ENCODE measurements at regions not wholly inside any gene's neighbourhood (a gene's known extent, or its start where the extent isn't known, plus 50 kb on each side); places are given as distances from the start of the nearest gene placed in this dataset.

GRCh38 chr4:179503976-179504375 is 2061.7 kb upstream of the AGA start:
- Histone ChIP-seq H4K20me1 (ENCODE audit: insufficient read depth) (no peaks in the 10 kb centered on the region; the same call in 1 of the 2 replicates), H3K4me1 (ENCODE audit: control insufficient read depth in 1 of 2, insufficient read depth in 2 of 2, low read length in 2 of 2) (no peaks in the 10 kb centered on the region), H3K27ac (ENCODE audit: low read depth, low read length) (no peak overlapping the region), H3K4me3 (replicated peaks in 1 of 2; ENCODE audit: low read depth in 1 of 2, low read length in 2 of 2) (no peak overlapping the region), H3K79me2 (ENCODE audit: insufficient read depth, low read length) (no peaks in the 10 kb centered on the region), H3K4me2 (ENCODE audit: low read length) (no peak overlapping the region), H3K9me3 (ENCODE audit: control insufficient read depth in 1 of 2, insufficient read depth in 1 of 2, low read depth in 1 of 2, low read length in 2 of 2) (no peaks in the 10 kb centered on the region), H3K9me2 (ENCODE audit: insufficient read depth) (no peaks in the 10 kb centered on the region), H2AFZ (ENCODE audit: low read depth, low read length, poor library complexity, severe bottlenecking) (no peak overlapping the region), H3K27me3 (ENCODE audit: insufficient read depth, low read length) (no peaks in the 10 kb centered on the region), H3K9ac (ENCODE audit: low read length) (no peak overlapping the region), H3K36me3 (ENCODE audit: control insufficient read depth in 1 of 2, insufficient read depth in 2 of 2, low read length in 2 of 2) (no peaks in the 10 kb centered on the region)
- TF ChIP-seq CTCF (IDR thresholded peaks at IDR 0.05 in 2 of 3, conservative IDR thresholded peaks at IDR 0.05 in 1 of 3; ENCODE audit: borderline replicate concordance in 1 of 3, insufficient read depth in 1 of 3, low read depth in 2 of 3, low read length in 2 of 3) (no peak), EZH2phosphoT487 (IDR thresholded peaks at IDR 0.05; ENCODE audit: borderline replicate concordance) (no peak), CBX3 (IDR thresholded peaks at IDR 0.05; ENCODE audit: low read depth) (no peak), CEBPB (IDR thresholded peaks at IDR 0.05; ENCODE audit: low read depth) (no peak), ZNF274 (IDR thresholded peaks at IDR 0.05; ENCODE audit: low read depth, low read length) (no peak), TCF7L2 (IDR thresholded peaks at IDR 0.05; ENCODE audit: borderline replicate concordance, extremely low read depth, insufficient read depth, insufficient read length) (no peak), REST (IDR thresholded peaks at IDR 0.05; ENCODE audit: low read depth) (no peak), EGR1 (IDR thresholded peaks at IDR 0.05; ENCODE audit: low read depth) (no peak), ZFX (IDR thresholded peaks at IDR 0.05) (no peak), JUND (IDR thresholded peaks at IDR 0.05) (no peak), YY1 (IDR thresholded peaks at IDR 0.05; ENCODE audit: extremely low read depth, insufficient replicate concordance, low read depth, low read length) (no peak), RAD21 (IDR thresholded peaks at IDR 0.05; ENCODE audit: low read depth) (no peak), FOSL1 (IDR thresholded peaks at IDR 0.05; ENCODE audit: low read depth) (no peak), SRF (IDR thresholded peaks at IDR 0.05; ENCODE audit: low read depth) (no peak), POLR2AphosphoS5 (IDR thresholded peaks at IDR 0.05; ENCODE audit: low read depth, low read length) (no peak), EZH2 (IDR thresholded peaks at IDR 0.05) (no peak), ATF3 (IDR thresholded peaks at IDR 0.05) (no peak)
- no TSS peak for BruUV-seq (replicated peaks)
- ChIA-PET POLR2A (no interaction called here), RAD21 (ENCODE audit: low non-redundant PET in 1 of 2, low total read pairs in 2 of 2, uncharacterized antibody in 2 of 2, unreplicated experiment in 2 of 2) (no interaction called here), CTCF (no interaction called here)
- DNase-seq (ENCODE audit: low read depth, low spot score) (no peak), ATAC-seq (no peak)
- intact Hi-C loops (cut with micrococcal nuclease): no loop called here

All from HCT116 (cell line).